ENCODE measurements at regions not wholly inside any gene's neighbourhood (a gene's known extent, or its start where the extent isn't known, plus 50 kb on each side); places are given as distances from the start of the nearest gene placed in this dataset.

GRCh38 chr7:97275475-97275874 lies 158.0 kb downstream of the SDHAF3 start:
- RAD21 ChIA-PET (ENCODE audit: unreplicated experiment), result interaction anchor here (0.9 kb wide), 1 partner anchor 420 kb away, joined by 3 read pairs; no protein-coding TSS in a partner anchor
- Histone ChIP-seq H2AFZ (ENCODE audit: control insufficient read depth, low read depth, low read length) (no peak overlapping the region), H3K79me2 (ENCODE audit: control insufficient read depth, insufficient read depth, low read length) (no peaks in the 10 kb centered on the region), H3K4me3 (no peak overlapping the region), H3K9me3 (replicated peaks; ENCODE audit: control insufficient read depth, insufficient read depth, low read length) (no peaks in the 10 kb centered on the region), H3K36me3 (ENCODE audit: control insufficient read depth in 2 of 2, insufficient read depth in 2 of 2, low read length in 1 of 2) (no peaks in the 10 kb centered on the region), H3K27me3 (replicated peaks in 1 of 2; ENCODE audit: control insufficient read depth in 2 of 2, insufficient read depth in 2 of 2, low read length in 1 of 2) (no peaks in the 10 kb centered on the region), H3K9ac (ENCODE audit: control insufficient read depth, insufficient read depth, low read length) (no peak overlapping the region), H4K20me1 (ENCODE audit: control insufficient read depth, insufficient read depth) (no peaks in the 10 kb centered on the region), H3K4me2 (ENCODE audit: control insufficient read depth, insufficient read depth) (no peak overlapping the region), H3K4me1 (ENCODE audit: control insufficient read depth, insufficient read depth, low read length) (peaks cover 6% of the 10 kb centered on the region), H3K27ac (ENCODE audit: control insufficient read depth, insufficient read depth) (no peak overlapping the region)
- CTCF ChIA-PET, result no interaction called here
- SMC1A ChIA-PET (ENCODE audit: uncharacterized antibody, unreplicated experiment), result interaction anchor here (0.6 to 2.6 kb wide), 2 partner anchors 11 to 22 kb away, joined by 3 to 13 read pairs; no protein-coding TSS in a partner anchor
- TF ChIP-seq IRF4 (IDR thresholded peaks at IDR 0.05; ENCODE audit: low read depth, low read length) (no peak), GATAD2B (conservative IDR thresholded peaks at IDR 0.05; ENCODE audit: low read depth) (no peak), TBL1XR1 (IDR thresholded peaks at IDR 0.05; ENCODE audit: low read depth, low read length) (no peak), PAX5 (IDR thresholded peaks at IDR 0.05; ENCODE audit: borderline replicate concordance, low read depth, low read length) (no peak), CHD2 (IDR thresholded peaks at IDR 0.05; ENCODE audit: borderline replicate concordance, low read depth, low read length) (no peak), RFX5 (IDR thresholded peaks at IDR 0.05; ENCODE audit: low read depth, low read length) (no peak), TCF7 (IDR thresholded peaks at IDR 0.05; ENCODE audit: borderline replicate concordance) (no peak), RAD51 (IDR thresholded peaks at IDR 0.05) (no peak), MEF2A (IDR thresholded peaks at IDR 0.05; ENCODE audit: insufficient read depth, low read depth, low read length) (no peak), TARDBP (IDR thresholded peaks at IDR 0.05; ENCODE audit: borderline replicate concordance) (no peak), GABPA (IDR thresholded peaks at IDR 0.05; ENCODE audit: low read depth) (no peak), KLF5 (IDR thresholded peaks at IDR 0.05; ENCODE audit: partially characterized antibody) (no peak), IRF3 (IDR thresholded peaks at IDR 0.05) (no peak), FOXK2 (IDR thresholded peaks at IDR 0.05) (no peak), PKNOX1 (IDR thresholded peaks at IDR 0.05) (no peak)
- TF ChIP-seq, protein P1, sequence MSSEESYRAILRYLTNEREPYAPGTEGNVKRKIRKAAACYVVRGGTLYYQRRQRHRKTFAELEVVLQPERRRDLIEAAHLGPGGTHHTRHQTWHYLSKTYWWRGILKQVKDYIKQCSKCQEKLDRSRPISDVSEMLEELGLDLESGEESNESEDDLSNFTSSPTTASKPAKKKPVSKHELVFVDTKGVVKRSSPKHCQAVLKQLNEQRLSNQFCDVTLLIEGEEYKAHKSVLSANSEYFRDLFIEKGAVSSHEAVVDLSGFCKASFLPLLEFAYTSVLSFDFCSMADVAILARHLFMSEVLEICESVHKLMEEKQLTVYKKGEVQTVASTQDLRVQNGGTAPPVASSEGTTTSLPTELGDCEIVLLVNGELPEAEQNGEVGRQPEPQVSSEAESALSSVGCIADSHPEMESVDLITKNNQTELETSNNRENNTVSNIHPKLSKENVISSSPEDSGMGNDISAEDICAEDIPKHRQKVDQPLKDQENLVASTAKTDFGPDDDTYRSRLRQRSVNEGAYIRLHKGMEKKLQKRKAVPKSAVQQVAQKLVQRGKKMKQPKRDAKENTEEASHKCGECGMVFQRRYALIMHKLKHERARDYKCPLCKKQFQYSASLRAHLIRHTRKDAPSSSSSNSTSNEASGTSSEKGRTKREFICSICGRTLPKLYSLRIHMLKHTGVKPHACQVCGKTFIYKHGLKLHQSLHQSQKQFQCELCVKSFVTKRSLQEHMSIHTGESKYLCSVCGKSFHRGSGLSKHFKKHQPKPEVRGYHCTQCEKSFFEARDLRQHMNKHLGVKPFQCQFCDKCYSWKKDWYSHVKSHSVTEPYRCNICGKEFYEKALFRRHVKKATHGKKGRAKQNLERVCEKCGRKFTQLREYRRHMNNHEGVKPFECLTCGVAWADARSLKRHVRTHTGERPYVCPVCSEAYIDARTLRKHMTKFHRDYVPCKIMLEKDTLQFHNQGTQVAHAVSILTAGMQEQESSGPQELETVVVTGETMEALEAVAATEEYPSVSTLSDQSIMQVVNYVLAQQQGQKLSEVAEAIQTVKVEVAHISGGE (CRISPR knock-in tag; IDR thresholded peaks at IDR 0.05), result no peak
- TF ChIP-seq, protein P2, sequence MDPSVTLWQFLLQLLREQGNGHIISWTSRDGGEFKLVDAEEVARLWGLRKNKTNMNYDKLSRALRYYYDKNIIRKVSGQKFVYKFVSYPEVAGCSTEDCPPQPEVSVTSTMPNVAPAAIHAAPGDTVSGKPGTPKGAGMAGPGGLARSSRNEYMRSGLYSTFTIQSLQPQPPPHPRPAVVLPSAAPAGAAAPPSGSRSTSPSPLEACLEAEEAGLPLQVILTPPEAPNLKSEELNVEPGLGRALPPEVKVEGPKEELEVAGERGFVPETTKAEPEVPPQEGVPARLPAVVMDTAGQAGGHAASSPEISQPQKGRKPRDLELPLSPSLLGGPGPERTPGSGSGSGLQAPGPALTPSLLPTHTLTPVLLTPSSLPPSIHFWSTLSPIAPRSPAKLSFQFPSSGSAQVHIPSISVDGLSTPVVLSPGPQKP (IDR thresholded peaks at IDR 0.05; ENCODE audit: low read depth, low read length), result no peak
- TF ChIP-seq, protein P3, sequence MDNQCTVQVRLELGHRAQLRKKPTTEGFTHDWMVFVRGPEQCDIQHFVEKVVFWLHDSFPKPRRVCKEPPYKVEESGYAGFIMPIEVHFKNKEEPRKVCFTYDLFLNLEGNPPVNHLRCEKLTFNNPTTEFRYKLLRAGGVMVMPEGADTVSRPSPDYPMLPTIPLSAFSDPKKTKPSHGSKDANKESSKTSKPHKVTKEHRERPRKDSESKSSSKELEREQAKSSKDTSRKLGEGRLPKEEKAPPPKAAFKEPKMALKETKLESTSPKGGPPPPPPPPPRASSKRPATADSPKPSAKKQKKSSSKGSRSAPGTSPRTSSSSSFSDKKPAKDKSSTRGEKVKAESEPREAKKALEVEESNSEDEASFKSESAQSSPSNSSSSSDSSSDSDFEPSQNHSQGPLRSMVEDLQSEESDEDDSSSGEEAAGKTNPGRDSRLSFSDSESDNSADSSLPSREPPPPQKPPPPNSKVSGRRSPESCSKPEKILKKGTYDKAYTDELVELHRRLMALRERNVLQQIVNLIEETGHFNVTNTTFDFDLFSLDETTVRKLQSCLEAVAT (IDR thresholded peaks at IDR 0.05), result no peak
- intact Hi-C loops (cut with micrococcal nuclease; ENCODE audit: unreplicated experiment) (no loop called here), in situ Hi-C loops (cut with MboI) (no loop called here)
- no TSS peak for BruUV-seq (replicated peaks)
- DNase-seq (ENCODE audit: low read depth, low spot score), result no peak
- ATAC-seq, result no peak
- POLR2A ChIA-PET, result no interaction called here
- WGBS (ENCODE audit: insufficient coverage, insufficient replicate concordance, low lambda C conversion rate, missing lambda C conversion rate), result 51% methylated on average over 2 of the region's 2 CpGs
- no peak for FAIRE-seq

Data from GM12878 (cell line).